ENCODE measurements at regions not wholly inside any gene's neighbourhood (a gene's known extent, or its start where the extent isn't known, plus 50 kb on each side); places are given as distances from the start of the nearest gene placed in this dataset.

GRCh38 chr6:81806793-81807565, 54.5 kb upstream of the TENT5A start:
- no peak for DNase-seq
- Mint-ChIP-seq H3K4me1 (ENCODE audit: low read depth) (no peaks in the 10 kb centered on the region), H3K36me3 (ENCODE audit: low read depth) (no peaks in the 10 kb centered on the region), H3K27me3 (ENCODE audit: low read depth) (peaks cover 28% of the 10 kb centered on the region), H3K27ac (no peak overlapping the region), H3K4me3 (no peak overlapping the region), H3K9me3 (no peaks in the 10 kb centered on the region)
- intact Hi-C loops (cut with micrococcal nuclease): no loop called here
- CTCF ChIA-PET: no interaction called here

GRCh38 chr6:81802356-81802755, 49.9 kb upstream of the TENT5A start:
- CTCF ChIA-PET: no interaction called here
- Mint-ChIP-seq H3K27ac (no peak overlapping the region), H3K4me3 (no peak overlapping the region), H3K4me1 (ENCODE audit: low read depth) (no peaks in the 10 kb centered on the region), H3K27me3 (ENCODE audit: low read depth) (peaks cover 15% of the 10 kb centered on the region), H3K9me3 (no peaks in the 10 kb centered on the region), H3K36me3 (ENCODE audit: low read depth) (no peaks in the 10 kb centered on the region)
- no peak for DNase-seq
- intact Hi-C loops (cut with micrococcal nuclease): no loop called here
